Activated naive CD4-positive, alpha-beta T cell treated with anti-CD3 and anti-CD28 coated beads, Interleukin-2, amount 50 U/mL, for 24 hours (primary cell): ENCODE measurements at regions not wholly inside any gene's neighbourhood (a gene's known extent, or its start where the extent isn't known, plus 50 kb on each side); places are given as distances from the start of the nearest gene placed in this dataset.
"Not testable (repeated sequence)": the region's sequence is repeated elsewhere in the genome, so short reads cannot be mapped to it uniquely, and the experiment has no call there.

Experiments
- H3K27ac Mint-ChIP-seq: one replicate; pipeline ENCODE4 v1.8.0; 2021; ENCODE audit warnings: mild to moderate bottlenecking, mixed read lengths
- H3K27me3 Mint-ChIP-seq: one replicate; pipeline ENCODE4 v1.8.0; 2021; ENCODE audit warnings: mixed read lengths
- H3K36me3 Mint-ChIP-seq: one replicate; pipeline ENCODE4 v1.8.0; 2021; ENCODE audit warnings: mixed read lengths
- H3K4me1 Mint-ChIP-seq: one replicate; pipeline ENCODE4 v1.8.0; 2021; ENCODE audit warnings: mixed read lengths
- H3K4me3 Mint-ChIP-seq: one replicate; pipeline ENCODE4 v1.8.0; 2021; ENCODE audit warnings: mild to moderate bottlenecking, mixed read lengths
- H3K9me3 Mint-ChIP-seq: one replicate; pipeline ENCODE4 v1.8.0; 2021; ENCODE audit warnings: mixed read lengths

DNA sequence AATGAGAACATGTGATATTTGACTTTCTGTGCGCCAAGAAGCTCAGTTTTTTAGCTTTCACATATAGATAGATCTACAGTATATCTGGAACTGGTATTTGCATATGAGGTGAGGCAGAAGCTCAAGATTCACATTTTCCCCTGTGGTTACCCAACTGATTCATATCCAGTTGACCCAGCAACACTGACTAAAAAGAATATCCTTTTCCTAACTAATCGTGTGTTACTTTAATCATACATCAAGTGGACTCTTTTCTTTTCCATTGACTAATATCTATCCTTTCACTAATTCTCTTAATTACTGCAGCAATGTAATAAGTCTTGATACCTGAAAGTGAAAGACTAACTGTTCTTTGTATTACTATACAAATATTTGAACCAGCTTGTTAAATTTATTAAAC, 236.1 kb downstream of the AEBP2 start:
- H3K27me3 Mint-ChIP-seq = no peaks in the 10 kb centered on the region
- peaks cover 5% of the 10 kb centered on the region for H3K36me3 Mint-ChIP-seq
- H3K27ac Mint-ChIP-seq = peak overlapping the region; percentile 6
- H3K9me3 Mint-ChIP-seq = peaks cover 4% of the 10 kb centered on the region
- H3K4me3 Mint-ChIP-seq = no peak overlapping the region
- H3K4me1 Mint-ChIP-seq = peaks cover 26% of the 10 kb centered on the region

DNA sequence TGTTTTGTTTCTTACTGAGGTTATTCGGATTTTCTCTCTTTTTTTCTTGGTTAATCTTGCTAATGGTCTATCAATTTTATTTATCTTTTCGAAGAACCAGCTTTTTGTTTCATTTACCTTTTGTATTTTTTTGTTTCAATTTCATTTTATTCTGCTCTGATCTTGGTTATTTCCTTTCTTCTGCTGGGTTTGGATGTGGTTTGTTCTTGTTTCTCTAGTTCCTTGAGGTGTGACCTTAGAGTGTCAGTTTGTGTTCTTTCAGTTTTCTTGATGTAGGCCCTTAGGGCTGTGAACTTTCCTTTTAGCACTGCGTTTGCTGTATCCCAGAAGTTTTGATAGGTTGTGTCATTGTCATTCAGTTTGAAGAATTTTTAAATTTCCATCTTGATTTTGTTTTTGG, 239.2 kb downstream of the AEBP2 start:
- peaks cover 32% of the 10 kb centered on the region for H3K4me1 Mint-ChIP-seq
- H3K27ac Mint-ChIP-seq = peak overlapping the region; percentile 36
- H3K36me3 Mint-ChIP-seq, H3K27me3 Mint-ChIP-seq, H3K9me3 Mint-ChIP-seq: not testable (repeated sequence)
- peak overlapping the region; percentile 72 for H3K4me3 Mint-ChIP-seq

DNA sequence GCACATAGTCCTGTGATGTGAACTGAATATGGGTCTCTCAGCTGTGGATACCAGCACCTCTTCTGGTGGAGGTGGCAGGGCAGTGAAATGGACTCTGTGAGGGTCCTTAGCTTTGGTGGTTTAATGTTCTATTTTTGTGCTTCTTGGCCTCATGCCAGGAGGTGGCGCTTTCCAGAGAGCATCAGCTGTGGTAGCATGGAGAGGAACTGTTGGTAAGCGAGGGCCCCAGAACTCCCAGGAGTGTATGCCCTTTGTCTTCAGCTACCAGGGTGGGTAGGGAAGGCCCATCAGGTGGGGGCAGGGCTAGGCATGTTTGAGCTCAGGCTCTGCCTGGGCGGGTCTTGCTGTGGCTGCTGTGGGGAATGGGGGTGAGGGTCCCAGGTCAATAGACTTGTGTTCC, 241.7 kb downstream of the AEBP2 start:
- no peaks in the 10 kb centered on the region for H3K27me3 Mint-ChIP-seq
- H3K9me3 Mint-ChIP-seq = peaks cover 4% of the 10 kb centered on the region
- peaks cover 32% of the 10 kb centered on the region for H3K4me1 Mint-ChIP-seq
- no peak overlapping the region for H3K27ac Mint-ChIP-seq
- H3K4me3 Mint-ChIP-seq = no peak overlapping the region
- peaks cover 4% of the 10 kb centered on the region for H3K36me3 Mint-ChIP-seq

DNA sequence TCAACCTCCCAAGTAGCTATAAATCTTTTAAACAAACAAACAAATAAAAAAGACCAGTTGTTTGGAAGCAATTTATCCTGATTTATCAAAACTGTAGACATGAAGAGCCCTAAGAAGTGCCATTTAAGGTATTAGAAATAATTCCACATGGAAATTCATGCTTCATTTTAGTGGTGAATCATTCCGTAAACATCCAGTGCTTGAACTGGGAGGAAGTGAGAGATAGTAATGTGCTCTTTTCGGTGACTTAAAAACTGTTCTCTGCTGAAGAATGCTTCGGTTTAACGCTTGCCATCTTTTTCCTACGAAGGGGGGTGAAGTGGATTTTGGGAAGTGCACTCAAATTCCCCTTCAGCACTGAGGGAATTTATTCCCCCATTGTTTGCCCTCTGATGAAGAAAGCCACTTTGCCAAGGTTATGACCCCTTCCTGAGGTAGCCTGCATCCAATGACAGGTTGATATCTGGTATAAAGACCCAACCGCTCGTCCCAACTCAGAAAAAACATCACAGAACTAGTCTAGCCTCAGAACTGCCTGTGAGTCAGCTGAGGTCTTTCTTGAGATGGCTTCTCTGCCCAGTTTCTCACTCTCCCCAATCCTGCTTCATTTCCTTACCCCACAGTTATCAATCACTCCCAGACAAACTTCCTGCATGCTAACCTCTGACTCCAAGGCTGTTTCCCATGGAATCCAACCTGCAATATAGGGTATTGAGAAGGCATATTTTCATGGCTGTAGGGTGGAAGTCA, 244.1 kb downstream of the AEBP2 start:
- peaks cover 4% of the 10 kb centered on the region for H3K9me3 Mint-ChIP-seq
- no peaks in the 10 kb centered on the region for H3K27me3 Mint-ChIP-seq
- H3K36me3 Mint-ChIP-seq = peaks cover 4% of the 10 kb centered on the region
- H3K27ac Mint-ChIP-seq = no peak overlapping the region
- no peak overlapping the region for H3K4me3 Mint-ChIP-seq
- peaks cover 26% of the 10 kb centered on the region for H3K4me1 Mint-ChIP-seq

DNA sequence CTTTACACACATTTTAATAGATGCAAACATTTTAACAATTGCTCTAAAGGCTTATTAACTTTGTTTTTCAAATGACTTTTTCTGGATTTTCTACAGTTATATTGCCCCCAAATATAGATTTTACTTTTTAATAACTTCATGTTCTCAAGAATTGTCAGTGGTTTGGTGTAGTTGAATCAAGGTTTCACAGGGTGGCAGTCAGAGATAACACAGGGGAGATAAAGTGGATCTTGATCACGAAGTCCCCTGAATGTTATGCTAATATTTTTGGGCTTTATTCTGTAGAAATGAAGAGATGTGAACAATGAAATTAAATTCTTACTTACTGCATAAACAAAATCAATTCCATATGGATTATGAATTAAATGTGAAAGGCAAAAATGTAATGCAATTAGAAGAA, 248.1 kb downstream of the AEBP2 start:
- peaks cover 3% of the 10 kb centered on the region for H3K4me1 Mint-ChIP-seq

DNA sequence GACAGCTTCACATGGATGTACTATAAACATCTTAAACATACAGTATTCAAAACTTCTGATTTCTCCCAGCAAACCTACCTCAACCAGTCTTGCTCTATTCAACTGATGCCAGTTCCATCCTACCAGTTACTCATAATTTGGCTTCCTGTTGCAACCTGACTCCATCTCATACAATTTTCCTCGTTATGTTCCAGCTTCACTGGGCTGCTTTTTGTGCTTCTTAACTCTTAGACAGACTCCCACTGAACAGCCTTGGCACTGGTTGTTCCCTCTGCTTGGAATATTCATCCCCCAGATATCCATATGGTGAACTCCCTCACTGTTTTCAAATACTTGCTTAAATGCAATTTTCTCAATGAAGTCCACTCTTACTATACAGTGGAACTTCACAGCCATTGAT, 249.2 kb downstream of the AEBP2 start:
- Mint-ChIP-seq H3K27ac (no peak overlapping the region), H3K27me3 (no peaks in the 10 kb centered on the region), H3K4me3 (no peak overlapping the region), H3K36me3 (no peaks in the 10 kb centered on the region), H3K9me3 (no peaks in the 10 kb centered on the region), H3K4me1 (no peaks in the 10 kb centered on the region)

More for the DNA sequence above, 248.1 kb downstream of the AEBP2 start:
- no peaks in the 10 kb centered on the region for H3K27me3 Mint-ChIP-seq
- H3K27ac Mint-ChIP-seq = no peak overlapping the region
- H3K4me3 Mint-ChIP-seq = no peak overlapping the region
- no peaks in the 10 kb centered on the region for H3K36me3 Mint-ChIP-seq
- no peaks in the 10 kb centered on the region for H3K9me3 Mint-ChIP-seq

DNA sequence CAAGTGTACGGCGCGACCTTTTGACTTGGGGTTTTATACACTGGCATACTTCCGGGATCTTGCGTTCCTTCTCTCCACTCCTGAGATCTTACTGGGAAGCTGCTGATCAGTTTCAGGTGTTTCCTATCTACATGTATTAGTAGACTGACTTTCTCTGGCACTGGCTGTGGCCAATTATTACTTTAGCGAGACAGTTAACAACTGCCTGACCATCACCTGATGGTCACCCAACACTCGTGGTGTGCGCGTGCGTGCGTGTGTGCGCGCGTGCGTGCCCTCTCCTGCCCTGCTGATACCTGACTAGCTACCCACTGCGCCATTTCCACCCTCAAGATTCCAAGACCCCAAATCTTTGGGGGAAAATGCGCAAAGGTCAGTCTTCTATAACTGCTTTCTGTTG, 249.9 kb downstream of the AEBP2 start:
- Mint-ChIP-seq H3K36me3 (no peaks in the 10 kb centered on the region), H3K27me3 (no peaks in the 10 kb centered on the region)

DNA sequence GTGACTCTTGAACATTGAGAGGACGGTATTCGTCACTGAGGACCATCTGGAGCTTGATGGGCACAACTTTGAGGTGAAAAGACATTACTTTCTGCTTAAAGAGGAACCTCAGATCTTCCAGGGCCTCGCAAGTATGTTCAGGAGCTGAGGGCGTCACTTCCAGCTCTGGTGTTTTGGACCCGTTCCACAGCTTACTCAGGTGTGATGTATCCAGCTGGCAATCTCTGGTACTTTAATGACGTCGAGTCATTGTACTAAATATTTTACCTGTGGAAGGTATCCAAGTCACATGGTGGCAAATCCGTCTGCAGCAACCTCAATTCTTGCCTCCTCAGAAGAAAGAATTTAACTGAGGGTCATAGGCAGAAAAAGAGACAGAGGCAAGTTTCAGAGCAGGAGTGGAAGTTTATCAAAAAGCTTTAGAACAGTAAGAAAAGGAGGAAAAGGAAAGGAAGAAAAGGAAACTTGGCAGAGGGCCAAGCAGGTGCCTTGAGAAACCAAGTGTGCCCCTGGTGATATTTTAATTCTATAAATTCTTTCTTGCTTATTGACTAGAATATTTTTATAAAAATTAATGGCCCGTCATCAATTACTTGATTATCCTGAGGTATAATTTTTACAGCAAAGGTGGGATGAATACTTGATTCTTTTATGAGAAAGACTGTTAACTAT, 250.6 kb downstream of the AEBP2 start:
- Mint-ChIP-seq H3K27ac (no peak overlapping the region), H3K4me3 (no peak overlapping the region), H3K27me3 (no peaks in the 10 kb centered on the region), H3K9me3 (no peaks in the 10 kb centered on the region), H3K36me3 (no peaks in the 10 kb centered on the region), H3K4me1 (peaks cover 6% of the 10 kb centered on the region)

More for the DNA sequence above, 249.9 kb downstream of the AEBP2 start:
- H3K9me3 Mint-ChIP-seq = no peaks in the 10 kb centered on the region
- no peaks in the 10 kb centered on the region for H3K4me1 Mint-ChIP-seq
- H3K4me3 Mint-ChIP-seq = no peak overlapping the region
- H3K27ac Mint-ChIP-seq = no peak overlapping the region

DNA sequence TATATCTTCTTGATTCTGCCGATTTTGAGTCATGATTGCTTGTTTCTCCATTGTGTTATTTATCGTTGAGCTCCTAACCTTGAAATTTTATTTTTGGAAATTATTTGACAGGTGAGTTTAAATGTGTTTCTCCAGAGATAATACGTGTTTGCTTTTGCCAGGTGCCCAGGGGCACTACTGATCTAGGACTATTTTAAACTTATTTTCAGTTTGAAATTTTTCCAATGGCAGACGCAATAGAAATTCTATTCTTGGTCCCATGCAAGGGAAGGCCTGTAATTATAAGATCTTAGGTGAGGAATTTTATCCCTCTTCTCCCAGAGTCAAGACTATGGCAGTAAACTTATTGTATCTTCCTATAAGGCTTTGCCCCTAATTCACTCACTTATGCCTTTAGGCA, 252.8 kb downstream of the AEBP2 start:
- Mint-ChIP-seq H3K27me3 (no peaks in the 10 kb centered on the region), H3K4me1 (peaks cover 12% of the 10 kb centered on the region), H3K27ac (no peak overlapping the region), H3K9me3 (no peaks in the 10 kb centered on the region), H3K4me3 (no peak overlapping the region), H3K36me3 (no peaks in the 10 kb centered on the region)

DNA sequence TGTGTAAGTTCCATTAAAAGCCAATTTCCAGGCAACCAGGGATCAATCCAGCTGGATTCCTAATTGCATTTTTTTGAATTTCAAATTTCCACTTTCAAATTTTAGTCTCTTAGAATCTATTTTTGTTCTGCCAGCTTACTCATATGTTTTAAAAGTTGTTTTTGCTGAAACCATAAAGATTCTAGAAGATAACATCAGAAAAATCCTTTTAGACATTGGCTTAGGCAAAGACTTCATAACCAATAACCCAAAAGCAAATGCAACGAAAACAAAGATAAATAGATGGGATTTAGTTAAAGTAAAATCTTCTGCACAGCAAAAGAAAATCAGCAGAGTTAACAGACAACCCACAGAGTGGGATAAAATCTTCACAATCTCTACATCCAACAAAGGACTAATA, 253.3 kb downstream of the AEBP2 start:
- no peaks in the 10 kb centered on the region for H3K9me3 Mint-ChIP-seq

DNA sequence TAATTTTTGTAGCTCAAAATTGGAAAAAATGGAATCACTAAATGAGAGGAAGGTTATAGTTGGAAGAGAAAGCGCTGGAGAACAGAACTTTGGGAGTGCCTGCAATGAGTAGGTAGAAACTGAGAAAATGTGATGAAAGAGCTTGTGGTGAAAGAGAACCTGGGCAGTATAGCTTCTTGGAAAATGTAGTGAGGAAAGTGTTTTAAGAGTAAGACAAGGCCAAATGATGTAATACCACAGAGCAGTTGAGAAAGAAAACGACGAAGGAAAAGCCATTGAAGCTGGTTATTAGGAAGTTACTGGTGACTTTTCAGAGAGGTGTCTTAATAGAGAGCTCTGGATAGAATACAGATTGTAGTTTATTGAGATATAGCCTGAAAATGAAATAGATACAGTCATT, 255.3 kb downstream of the AEBP2 start:
- H3K36me3 Mint-ChIP-seq = no peaks in the 10 kb centered on the region
- peaks cover 12% of the 10 kb centered on the region for H3K4me1 Mint-ChIP-seq
- H3K4me3 Mint-ChIP-seq = no peak overlapping the region
- H3K27ac Mint-ChIP-seq = no peak overlapping the region
- no peaks in the 10 kb centered on the region for H3K27me3 Mint-ChIP-seq
- H3K9me3 Mint-ChIP-seq = peaks cover 10% of the 10 kb centered on the region

More for the DNA sequence above, 253.3 kb downstream of the AEBP2 start:
- H3K4me3 Mint-ChIP-seq = no peak overlapping the region
- H3K36me3 Mint-ChIP-seq = no peaks in the 10 kb centered on the region
- H3K27me3 Mint-ChIP-seq = no peaks in the 10 kb centered on the region
- H3K27ac Mint-ChIP-seq = no peak overlapping the region
- H3K4me1 Mint-ChIP-seq = peaks cover 12% of the 10 kb centered on the region

DNA sequence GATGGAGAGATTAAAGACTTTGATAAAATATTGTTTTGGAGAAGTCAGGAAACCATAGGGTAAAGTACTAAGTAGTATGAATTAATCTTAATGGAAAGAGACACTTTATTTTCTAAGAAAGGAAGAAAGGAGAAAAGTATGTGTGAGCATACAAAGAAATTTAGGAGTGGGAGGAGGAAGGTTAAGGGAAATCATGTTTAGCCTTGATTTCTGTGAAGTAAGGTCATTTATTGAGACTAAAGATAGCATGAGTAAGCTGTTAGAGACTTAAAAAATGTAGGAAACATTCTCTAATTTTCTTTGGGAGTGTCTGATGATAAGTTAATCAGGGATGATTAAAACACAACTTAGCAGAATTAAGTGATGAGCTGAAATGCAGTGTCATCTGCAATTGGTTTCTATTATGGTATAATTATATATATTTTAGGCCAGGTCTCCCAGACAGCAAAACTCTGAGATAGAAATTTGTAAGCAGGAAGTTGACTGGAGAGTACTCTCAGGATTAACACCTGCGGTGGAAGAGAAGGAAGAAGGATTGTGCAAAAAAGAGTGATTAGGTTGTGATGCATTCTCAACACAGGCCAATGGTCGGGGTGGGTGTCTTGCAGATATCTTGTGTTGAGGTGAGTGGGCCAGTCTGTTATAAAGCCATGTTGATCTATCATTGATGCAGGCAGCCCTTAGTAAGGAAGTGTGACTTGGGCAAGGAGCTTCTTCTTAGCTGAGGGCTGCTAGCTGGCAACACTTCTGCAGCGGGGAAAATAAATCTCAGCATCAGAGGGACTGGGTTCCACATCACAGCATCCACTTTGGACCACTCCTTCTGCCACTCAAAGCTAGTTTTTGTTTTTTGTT, 256.2 kb downstream of the AEBP2 start:
- peaks cover 1% of the 10 kb centered on the region for H3K36me3 Mint-ChIP-seq
- H3K27me3 Mint-ChIP-seq = no peaks in the 10 kb centered on the region
- peaks cover 12% of the 10 kb centered on the region for H3K4me1 Mint-ChIP-seq
- no peak overlapping the region for H3K27ac Mint-ChIP-seq
- H3K9me3 Mint-ChIP-seq = peaks cover 10% of the 10 kb centered on the region
- no peak overlapping the region for H3K4me3 Mint-ChIP-seq

DNA sequence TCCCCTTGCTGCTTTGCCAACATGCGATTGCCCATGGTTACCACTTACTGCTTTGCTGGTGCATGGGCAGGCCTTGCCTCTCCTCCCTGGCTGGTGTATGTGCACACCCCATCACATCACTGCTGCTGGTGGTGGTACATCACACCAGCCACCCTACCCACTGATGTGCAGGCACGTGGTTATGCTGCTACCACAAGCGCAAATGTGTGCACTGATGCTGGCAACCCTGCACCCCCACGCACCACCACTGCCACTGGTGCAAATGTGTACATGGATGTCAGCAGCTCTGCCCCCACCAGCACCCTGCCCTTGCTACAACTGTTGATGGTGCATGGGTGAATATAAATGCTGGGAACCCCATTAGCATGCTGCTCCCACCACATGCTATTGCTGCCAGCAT, 261.7 kb downstream of the AEBP2 start:
- Mint-ChIP-seq H3K27ac (no peak overlapping the region), H3K36me3 (peaks cover 13% of the 10 kb centered on the region), H3K27me3 (no peaks in the 10 kb centered on the region), H3K4me3 (no peak overlapping the region), H3K4me1 (no peaks in the 10 kb centered on the region), H3K9me3 (peaks cover 29% of the 10 kb centered on the region)

DNA sequence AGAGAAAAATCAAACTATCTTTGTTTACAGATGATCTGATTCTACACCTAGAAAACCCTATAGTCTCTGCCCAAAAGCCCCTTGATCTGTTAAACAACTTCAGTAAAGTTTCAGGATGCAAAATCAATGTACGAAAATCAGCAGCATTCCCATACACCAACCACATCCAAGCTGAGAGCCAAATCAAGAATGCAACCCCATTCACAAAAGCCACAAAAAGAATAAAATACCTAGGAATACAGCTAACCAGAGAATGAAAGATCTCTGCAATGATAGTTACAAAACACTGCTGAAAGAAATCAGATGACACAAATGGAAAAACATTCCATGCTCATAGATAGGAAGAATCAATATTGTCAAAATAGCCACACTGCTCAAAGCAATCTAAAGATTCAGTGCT, 265.7 kb downstream of the AEBP2 start:
- peaks cover 13% of the 10 kb centered on the region for H3K36me3 Mint-ChIP-seq
- H3K9me3 Mint-ChIP-seq = peaks cover 20% of the 10 kb centered on the region

DNA sequence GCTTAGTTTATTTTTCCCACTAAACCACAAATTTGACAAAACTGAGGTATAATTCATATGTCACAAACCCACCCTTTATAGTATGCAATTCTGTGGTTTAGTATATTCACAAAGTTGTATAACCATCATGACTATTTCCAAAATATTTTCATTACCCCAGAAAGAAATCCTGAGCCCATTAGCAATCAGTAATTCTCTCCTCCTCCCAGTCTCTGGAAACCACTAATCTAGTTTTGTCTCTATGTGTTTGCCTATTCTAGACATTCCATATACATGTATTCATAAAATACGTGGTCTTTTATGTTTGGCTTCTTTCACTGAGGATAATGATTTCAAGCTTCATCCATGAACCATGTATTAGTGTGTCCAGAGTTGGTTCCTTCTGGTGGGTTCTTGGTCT, 267.6 kb downstream of the AEBP2 start:
- Mint-ChIP-seq H3K4me1 (no peaks in the 10 kb centered on the region), H3K4me3 (no peak overlapping the region), H3K36me3 (peaks cover 7% of the 10 kb centered on the region), H3K27me3 (no peaks in the 10 kb centered on the region), H3K27ac (no peak overlapping the region), H3K9me3 (peaks cover 15% of the 10 kb centered on the region)

More for the DNA sequence above, 265.7 kb downstream of the AEBP2 start:
- H3K4me1 Mint-ChIP-seq = no peaks in the 10 kb centered on the region
- no peaks in the 10 kb centered on the region for H3K27me3 Mint-ChIP-seq
- no peak overlapping the region for H3K27ac Mint-ChIP-seq
- H3K4me3 Mint-ChIP-seq = no peak overlapping the region

DNA sequence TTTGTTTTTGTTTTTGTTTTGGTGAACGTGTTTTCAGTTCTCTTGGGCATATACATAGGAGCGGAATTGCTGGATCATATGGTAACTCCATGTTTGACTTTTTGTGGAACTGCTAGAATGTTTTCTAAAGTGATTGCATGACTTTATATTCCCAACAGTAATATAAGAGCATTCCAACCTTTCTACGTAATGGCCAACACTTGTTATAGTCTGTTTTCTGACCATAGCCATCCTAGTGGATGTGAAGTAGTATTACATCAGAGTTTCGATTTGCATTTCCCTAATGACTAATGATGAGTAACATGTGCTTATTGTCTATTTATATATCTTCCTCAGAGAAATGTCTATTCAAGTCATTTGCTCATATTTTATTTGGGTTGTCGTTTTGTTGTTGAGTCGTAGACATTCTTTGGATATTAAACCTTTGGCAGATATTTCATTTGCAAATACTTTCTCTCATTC, 268.7 kb downstream of the AEBP2 start:
- Mint-ChIP-seq H3K27ac (no peak overlapping the region), H3K9me3 (peaks cover 10% of the 10 kb centered on the region), H3K36me3 (peaks cover 6% of the 10 kb centered on the region), H3K27me3 (no peaks in the 10 kb centered on the region), H3K4me1 (no peaks in the 10 kb centered on the region), H3K4me3 (no peak overlapping the region)
